ENCODE measurements at regions not wholly inside any gene's neighbourhood (a gene's known extent, or its start where the extent isn't known, plus 50 kb on each side); places are given as distances from the start of the nearest gene placed in this dataset. TPM values are rescaled to one million over a fixed set of nuclear protein-coding genes. Genes with fewer than 3 reads are reported as not detected.

DNA sequence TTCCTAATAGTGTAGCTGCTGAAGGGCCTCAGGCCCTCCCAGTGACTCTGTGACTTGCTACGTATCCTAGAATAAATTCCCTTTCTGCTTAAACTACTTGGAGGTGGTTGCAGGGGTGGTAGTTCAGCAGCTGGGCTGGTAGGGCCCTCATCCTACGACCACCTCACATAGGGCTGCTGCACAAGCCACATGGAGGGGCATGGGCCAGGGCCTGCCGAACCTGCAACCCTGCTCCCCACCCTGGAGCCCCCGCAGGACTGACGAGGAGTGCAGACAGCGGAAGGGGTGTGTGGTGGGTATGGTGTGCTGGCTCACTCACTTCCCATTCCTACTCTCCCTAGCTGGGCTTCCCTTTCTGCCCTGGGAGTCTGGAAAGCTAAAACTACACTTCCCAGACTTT lies 56.2 kb upstream of the MLN start:
- Mint-ChIP-seq H3K36me3 (ENCODE audit: low read depth) (no peaks in the 10 kb centered on the region), H3K27me3 (peaks cover 5% of the 10 kb centered on the region), H3K4me3 (no peak overlapping the region), H3K4me1 (peaks cover 52% of the 10 kb centered on the region), H3K27ac (no peak overlapping the region), H3K9me3 (ENCODE audit: low read depth) (no peaks in the 10 kb centered on the region)
- DNase-seq, result no peak
- POLR2A ChIA-PET, result no interaction called here
- CTCF ChIA-PET, result no interaction called here
- intact Hi-C loops (cut with DNase I, micrococcal nuclease), result loop anchor here in 1 of 2 experiments (2.0 kb wide), 1 partner anchor 45 kb away; no protein-coding TSS in a partner anchor
- ATAC-seq, result no peak

DNA sequence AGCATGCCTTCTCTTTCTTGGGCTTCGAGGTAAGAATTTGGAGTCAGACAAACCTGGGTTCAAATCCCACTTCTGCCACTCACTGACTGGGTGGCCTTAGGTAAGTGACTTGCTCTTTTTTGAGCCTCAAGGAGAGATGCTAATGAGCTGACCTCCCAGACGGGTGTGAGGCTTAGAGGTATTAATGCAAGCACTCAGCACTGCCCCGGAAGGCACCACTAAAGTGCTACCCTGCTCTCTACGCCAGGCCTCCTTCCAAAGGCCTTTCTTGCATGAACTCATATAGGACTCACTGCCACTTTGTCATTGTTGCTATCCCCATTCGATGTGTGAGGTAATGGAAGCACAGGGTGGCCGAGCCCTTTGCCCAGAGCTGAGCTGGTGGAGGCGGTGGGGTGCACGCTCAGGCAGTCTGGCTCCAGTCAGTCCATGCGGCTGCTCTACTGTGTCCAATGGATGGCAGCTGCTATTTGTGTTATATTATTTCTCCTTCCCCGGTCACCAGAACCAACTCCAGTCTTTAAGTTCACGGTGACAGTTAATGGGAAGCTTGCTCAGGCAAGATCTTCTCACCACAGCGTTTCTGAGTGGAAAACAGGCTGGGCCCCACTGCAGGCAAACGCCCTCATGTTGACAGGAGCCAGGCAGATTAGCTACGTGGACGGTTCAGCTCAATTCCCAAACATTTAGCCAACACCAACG lies 55.2 kb upstream of the MLN start:
- Mint-ChIP-seq H3K4me1 (peaks cover 49% of the 10 kb centered on the region), H3K4me3 (no peak overlapping the region), H3K36me3 (ENCODE audit: low read depth) (no peaks in the 10 kb centered on the region), H3K27ac (no peak overlapping the region), H3K27me3 (peaks cover 9% of the 10 kb centered on the region), H3K9me3 (ENCODE audit: low read depth) (no peaks in the 10 kb centered on the region)
- DNase-seq, result no peak
- no peak for ATAC-seq
- ChIA-PET POLR2A (interaction anchor here (0.7 kb wide), 1 partner anchor 1511 kb away, joined by 3 read pairs; no protein-coding TSS in a partner anchor), CTCF (interaction anchor here (0.5 to 1.5 kb wide), 2 partner anchors 24 to 88 kb away, joined by 3 read pairs; no protein-coding TSS in a partner anchor)
- intact Hi-C loops (cut with DNase I, micrococcal nuclease), result no loop called here

DNA sequence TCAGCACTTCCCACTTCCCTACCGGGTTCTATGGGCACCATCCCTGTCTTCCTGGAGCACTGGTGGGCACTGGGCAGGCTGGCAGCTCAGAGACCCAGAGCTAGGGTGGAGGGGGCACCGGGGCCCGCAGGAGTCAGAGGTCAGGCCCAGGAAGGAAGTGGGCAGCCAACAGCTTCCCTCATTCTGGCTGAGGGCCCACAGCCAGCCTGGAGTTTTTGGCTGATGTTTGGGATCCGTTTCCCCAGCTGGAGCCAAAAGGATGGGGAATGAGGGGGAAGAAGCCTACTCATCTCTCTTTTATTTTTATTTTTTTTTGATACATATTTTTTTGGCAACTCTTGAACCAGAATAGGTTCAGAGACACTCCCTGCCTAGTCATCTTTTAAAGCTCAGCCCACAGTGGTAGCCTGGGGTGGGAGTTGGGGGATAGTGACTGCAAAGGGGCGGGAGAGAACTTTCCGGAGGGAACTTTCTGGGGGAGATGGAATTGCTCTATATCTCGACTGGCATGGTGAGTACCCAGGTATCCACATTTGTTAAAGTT lies 54.2 kb upstream of the MLN start:
- intact Hi-C loops (cut with DNase I, micrococcal nuclease), result no loop called here
- Mint-ChIP-seq H3K4me1 (peaks cover 45% of the 10 kb centered on the region), H3K27me3 (peaks cover 9% of the 10 kb centered on the region), H3K9me3 (ENCODE audit: low read depth) (no peaks in the 10 kb centered on the region), H3K4me3 (no peak overlapping the region), H3K36me3 (ENCODE audit: low read depth) (no peaks in the 10 kb centered on the region), H3K27ac (no peak overlapping the region)
- CTCF ChIA-PET, result interaction anchor here (1.5 kb wide), 1 partner anchor 25 kb away, joined by 3 read pairs; no protein-coding TSS in a partner anchor
- no peak for ATAC-seq
- no peak for DNase-seq
- POLR2A ChIA-PET, result interaction anchor here (0.7 kb wide), 1 partner anchor 1512 kb away, joined by 3 read pairs; no protein-coding TSS in a partner anchor

DNA sequence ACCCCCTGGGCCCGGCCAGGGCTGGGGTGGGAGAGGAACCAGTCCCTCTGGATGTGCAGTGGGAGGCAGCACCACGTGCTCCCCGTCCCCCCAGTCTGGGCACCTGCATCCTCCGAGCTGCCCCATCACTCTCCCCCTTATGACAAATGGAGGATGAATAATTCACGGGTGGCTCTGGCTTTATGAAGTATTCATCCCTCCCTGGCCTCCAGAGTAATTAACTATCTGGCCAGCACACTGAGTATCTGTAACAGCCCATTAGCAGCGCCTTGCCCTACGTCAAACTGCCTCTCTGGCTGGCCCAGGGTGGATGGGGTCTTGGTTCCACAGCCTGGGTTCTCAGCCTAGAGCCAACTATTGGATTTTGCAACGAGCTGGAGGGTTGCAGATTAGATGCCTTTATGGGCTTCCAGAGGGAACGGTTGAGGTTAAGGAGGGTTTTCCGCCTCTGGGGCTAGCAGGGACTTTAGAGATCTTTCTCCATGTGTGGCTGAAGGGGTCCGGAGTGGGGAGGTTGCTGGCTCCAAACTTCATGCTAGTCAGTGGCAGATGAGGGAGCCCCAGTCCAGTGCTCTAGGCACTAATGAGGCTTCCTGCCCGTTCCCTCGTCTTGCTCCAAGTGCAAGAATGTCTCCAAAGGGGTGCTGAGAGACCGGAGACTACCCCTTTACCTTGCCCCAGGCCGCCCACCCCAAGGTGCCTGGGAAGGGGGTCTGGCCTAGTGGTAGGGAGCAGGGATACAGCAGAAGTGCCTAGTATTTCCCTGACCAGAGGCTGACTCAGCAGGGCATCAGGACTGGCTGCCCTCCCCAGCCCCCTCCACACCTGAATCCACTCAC lies 53.5 kb upstream of the MLN start:
- POLR2A ChIA-PET, result no interaction called here
- Mint-ChIP-seq H3K9me3 (ENCODE audit: low read depth) (no peaks in the 10 kb centered on the region), H3K4me3 (no peak overlapping the region), H3K27ac (no peak overlapping the region), H3K4me1 (peaks cover 45% of the 10 kb centered on the region), H3K36me3 (ENCODE audit: low read depth) (no peaks in the 10 kb centered on the region), H3K27me3 (peaks cover 9% of the 10 kb centered on the region)
- CTCF ChIA-PET, result no interaction called here
- DNase-seq (no peak), ATAC-seq (peak; percentile 4)
- intact Hi-C loops (cut with DNase I, micrococcal nuclease), result no loop called here

DNA sequence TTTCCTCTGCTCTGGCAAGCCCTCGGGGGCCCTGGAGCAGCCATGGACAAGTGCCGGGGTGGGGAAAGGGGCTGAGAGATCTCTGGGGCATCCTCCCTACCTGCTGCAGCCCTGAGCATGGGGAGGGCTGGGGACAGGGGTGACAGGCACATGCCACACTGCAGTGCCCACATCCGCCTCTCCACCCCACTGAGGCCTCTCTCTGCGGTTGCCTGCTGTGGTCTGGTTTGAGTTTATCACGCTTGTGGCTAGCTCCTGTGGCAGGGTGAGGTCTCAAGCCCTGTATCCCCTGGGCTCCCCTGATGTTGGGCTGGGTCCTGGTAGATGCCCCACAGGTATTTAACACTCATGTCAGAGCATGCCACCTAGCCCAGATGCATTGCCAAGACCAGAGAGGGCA lies 52.9 kb upstream of the MLN start:
- intact Hi-C loops (cut with DNase I, micrococcal nuclease), result no loop called here
- Mint-ChIP-seq H3K4me3 (no peak overlapping the region), H3K27ac (no peak overlapping the region), H3K9me3 (ENCODE audit: low read depth) (no peaks in the 10 kb centered on the region), H3K36me3 (ENCODE audit: low read depth) (no peaks in the 10 kb centered on the region), H3K27me3 (peaks cover 9% of the 10 kb centered on the region), H3K4me1 (peaks cover 38% of the 10 kb centered on the region)
- CTCF ChIA-PET, result no interaction called here
- peak; percentile 86 for DNase-seq
- POLR2A ChIA-PET, result no interaction called here
- ATAC-seq, result peak; percentile 84

DNA sequence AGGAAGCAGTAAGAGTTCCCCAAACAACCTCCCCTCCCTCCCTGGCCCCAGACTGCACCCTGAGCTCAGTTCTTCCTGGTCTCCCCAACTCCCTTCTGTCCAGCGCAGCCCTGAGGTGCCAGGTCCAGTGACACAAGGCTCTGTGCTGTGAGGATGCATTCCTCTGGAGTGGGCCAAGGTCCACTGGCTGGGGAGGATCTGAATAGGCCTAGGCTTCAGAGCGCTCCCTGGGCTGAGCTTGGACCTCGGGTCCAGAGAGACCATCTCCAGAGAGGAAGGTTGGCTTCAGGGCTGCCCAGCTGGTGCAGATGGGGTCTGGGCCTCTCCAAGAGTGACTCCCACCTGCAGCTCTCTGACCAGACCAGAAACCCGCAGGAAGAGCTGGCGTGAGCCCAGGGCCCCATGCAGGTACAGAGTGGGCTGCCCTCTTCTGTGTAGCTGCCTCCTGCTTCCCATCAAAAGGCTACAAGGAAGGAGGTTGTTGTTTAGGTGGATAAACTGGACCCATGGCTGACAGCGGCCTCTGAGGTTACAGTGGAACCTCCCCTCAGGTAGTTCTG lies 52.3 kb upstream of the MLN start:
- Mint-ChIP-seq H3K4me3 (no peak overlapping the region), H3K9me3 (ENCODE audit: low read depth) (no peaks in the 10 kb centered on the region), H3K27me3 (peaks cover 9% of the 10 kb centered on the region), H3K4me1 (peaks cover 33% of the 10 kb centered on the region), H3K27ac (no peak overlapping the region), H3K36me3 (ENCODE audit: low read depth) (no peaks in the 10 kb centered on the region)
- CTCF ChIA-PET, result no interaction called here
- ATAC-seq, result no peak
- POLR2A ChIA-PET, result interaction anchor here (0.6 kb wide), 1 partner anchor 118 kb away, joined by 4 read pairs; no protein-coding TSS in a partner anchor
- no peak for DNase-seq
- intact Hi-C loops (cut with DNase I, micrococcal nuclease), result no loop called here

DNA sequence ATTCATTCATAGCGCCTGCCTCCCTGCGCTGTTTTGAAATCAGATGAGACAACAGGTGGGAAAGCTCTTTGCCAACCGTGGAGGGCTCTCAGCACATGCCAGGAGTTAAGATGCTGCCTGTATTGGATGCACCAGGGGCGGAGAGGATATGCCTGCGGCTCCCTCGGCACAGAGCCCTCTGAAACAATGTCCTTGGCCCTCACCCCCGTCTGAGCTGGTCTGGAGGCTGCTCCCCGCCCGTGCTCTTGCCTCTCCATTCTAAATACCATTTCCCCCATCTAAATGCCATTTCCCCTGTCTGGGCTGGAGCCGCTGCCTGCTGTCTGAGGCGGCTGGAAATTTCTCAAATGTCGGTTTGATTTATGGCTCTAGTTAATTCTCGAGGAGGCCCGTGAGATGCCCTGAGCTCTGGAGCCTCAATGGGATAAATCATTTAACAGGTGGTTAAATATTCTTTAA lies 50.8 kb upstream of the MLN start:
- H3K27ac Mint-ChIP-seq, result no peak overlapping the region
- H3K4me3 Mint-ChIP-seq, result no peak overlapping the region
- POLR2A ChIA-PET, result no interaction called here
- no peaks in the 10 kb centered on the region for H3K9me3 Mint-ChIP-seq (ENCODE audit: low read depth)
- CTCF ChIA-PET, result interaction anchor here (0.6 to 0.7 kb wide), 3 partner anchors 12 to 1130 kb away, joined by 3 read pairs; no protein-coding TSS in a partner anchor
- H3K27me3 Mint-ChIP-seq, result peaks cover 11% of the 10 kb centered on the region
- H3K4me1 Mint-ChIP-seq, result peaks cover 23% of the 10 kb centered on the region
- DNase-seq, result no peak
- intact Hi-C loops (cut with DNase I, micrococcal nuclease), result loop anchor here in 1 of 2 experiments (5.0 kb wide), 1 partner anchor 173 kb away; no protein-coding TSS in a partner anchor
- H3K36me3 Mint-ChIP-seq (ENCODE audit: low read depth), result no peaks in the 10 kb centered on the region
- no peak for ATAC-seq

DNA sequence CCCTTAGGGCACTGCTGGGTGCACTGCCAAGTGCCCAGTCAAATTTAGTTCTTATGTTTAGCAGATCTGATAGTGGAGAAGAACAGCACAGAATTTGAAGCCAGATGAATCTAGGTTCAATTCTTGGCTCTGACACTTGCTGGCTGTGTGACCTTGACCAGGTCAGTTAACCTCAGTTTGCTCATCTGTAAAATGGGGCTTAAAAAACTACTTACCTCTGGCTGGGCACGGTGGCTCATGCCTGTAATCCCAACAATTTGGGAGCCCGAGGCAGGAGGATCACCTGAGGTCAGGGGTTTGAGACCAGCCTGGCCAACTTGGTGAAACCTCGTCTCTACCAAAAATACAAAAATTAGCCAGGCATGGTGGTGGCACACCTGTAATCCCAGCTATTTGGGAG lies 49.9 kb upstream of the MLN start:
- CTCF ChIA-PET, result interaction anchor here (0.6 kb wide), 2 partner anchors 11 to 100 kb away, joined by 3 read pairs; no protein-coding TSS in a partner anchor
- Mint-ChIP-seq H3K9me3 (ENCODE audit: low read depth) (no peaks in the 10 kb centered on the region), H3K27ac (no peak overlapping the region), H3K27me3 (peaks cover 11% of the 10 kb centered on the region), H3K4me1 (peaks cover 23% of the 10 kb centered on the region), H3K36me3 (ENCODE audit: low read depth) (no peaks in the 10 kb centered on the region), H3K4me3 (no peak overlapping the region)
- POLR2A ChIA-PET, result no interaction called here
- ATAC-seq (no peak), DNase-seq (no peak)
- intact Hi-C loops (cut with DNase I, micrococcal nuclease), result loop anchor here in 1 of 2 experiments (5.0 kb wide), 1 partner anchor 174 kb away; no protein-coding TSS in a partner anchor

Small RNA genes lying in the stretch of these regions (microRNA-seq; reads per million reads assigned to microRNA genes)
- gene MIR7159 (ENCODE audit: borderline replicate concordance), result not detected
